HG02938 (cell line): ENCODE measurements at regions not wholly inside any gene's neighbourhood (a gene's known extent, or its start where the extent isn't known, plus 50 kb on each side); places are given as distances from the start of the nearest gene placed in this dataset.
"Not testable (repeated sequence)": the region's sequence is repeated elsewhere in the genome, so short reads cannot be mapped to it uniquely, and the experiment has no call there.

ENCODE experiments used
- ATAC-seq: cut with Tn5 transposase; IDR thresholded peaks from one replicate; pipeline ENCODE4 v1.9.1; 2021; ENCODE audit warnings: mild to moderate bottlenecking, moderate library complexity; ENCODE audit not compliant: unreplicated experiment

- ATAC-seq: no peak
Measured at GRCh38 chr2:142718576-142719155, 158.8 kb upstream of the KYNU start.

DNA sequence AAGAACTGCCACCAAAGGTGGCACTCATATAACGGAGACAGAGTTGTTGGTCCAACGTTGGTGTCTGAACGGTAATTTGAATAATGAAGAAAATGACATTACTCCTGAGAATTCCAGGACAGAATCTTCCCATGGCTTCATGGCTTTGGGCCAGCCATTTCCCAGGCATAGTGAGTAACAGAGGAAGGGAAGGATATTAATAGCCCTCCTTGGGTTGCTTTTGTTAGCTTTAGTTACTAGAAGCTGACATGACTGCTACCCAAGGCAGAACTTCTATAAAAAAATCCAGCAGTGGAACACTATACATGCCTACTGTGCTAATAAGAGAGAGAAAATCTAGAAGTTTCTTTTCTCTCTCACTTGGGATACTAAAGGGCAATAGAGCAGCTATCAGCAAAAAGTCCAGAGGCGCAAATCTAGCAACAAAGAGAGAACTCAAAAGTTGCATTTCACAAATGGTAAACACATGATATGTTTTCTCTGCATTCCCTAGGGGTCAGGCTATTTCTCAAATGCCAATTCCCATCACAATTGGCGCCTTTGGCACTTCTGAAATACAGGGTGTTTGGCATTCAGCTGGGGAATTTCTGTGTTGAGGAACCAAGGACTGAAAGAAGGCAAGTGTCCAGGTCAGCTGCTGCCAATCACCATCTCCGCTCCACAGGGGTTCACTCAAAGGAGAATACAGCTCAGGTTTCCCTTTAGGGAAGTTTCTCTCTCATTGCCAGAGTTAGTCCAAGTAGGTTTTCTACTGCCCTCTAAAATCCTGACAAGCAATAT, 160.8 kb upstream of the KYNU start:
- ATAC-seq: no peak

GRCh38 chr2:142714600-142714999, 162.9 kb upstream of the KYNU start:
- ATAC-seq: no peak

DNA sequence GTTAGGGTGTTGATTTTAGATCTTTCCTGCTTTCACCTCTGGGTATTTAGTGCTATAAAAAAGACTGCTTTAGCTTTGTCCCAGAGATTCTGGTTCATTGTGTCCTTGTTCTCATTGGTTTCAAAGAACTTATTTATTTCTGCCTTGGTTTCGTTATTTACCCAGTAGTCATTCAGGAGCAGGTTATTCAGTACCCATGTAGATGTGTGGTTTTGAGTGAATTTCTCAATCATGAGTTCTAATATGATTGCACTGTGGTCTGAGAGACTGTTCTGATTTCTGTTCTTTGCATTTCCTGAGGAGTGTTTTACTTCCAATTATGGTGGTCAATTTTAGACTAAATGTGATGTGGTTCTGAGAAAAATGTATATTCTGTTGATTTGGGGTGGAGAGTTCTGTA, 167.1 kb upstream of the KYNU start:
- no peak for ATAC-seq

DNA sequence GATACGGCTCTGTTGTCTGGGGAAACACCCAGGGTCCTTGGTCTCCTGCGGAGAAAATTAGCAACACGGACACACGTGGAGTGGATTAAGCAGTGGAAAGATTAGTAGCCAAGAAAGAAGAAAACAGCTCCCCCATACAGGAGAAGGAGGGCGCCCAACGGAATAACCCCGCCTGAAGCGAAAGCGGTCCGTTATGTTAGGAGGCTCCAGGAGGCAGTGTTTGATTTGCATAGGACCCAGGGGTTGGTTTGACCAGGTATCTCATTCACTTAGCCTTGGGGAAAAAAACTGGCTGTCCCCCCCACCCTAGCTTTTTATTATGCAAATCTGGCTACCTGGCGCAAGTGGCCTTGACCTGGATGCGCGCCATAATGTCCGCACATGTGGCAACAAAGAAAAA, 170.1 kb upstream of the KYNU start:
- ATAC-seq: no peak

DNA sequence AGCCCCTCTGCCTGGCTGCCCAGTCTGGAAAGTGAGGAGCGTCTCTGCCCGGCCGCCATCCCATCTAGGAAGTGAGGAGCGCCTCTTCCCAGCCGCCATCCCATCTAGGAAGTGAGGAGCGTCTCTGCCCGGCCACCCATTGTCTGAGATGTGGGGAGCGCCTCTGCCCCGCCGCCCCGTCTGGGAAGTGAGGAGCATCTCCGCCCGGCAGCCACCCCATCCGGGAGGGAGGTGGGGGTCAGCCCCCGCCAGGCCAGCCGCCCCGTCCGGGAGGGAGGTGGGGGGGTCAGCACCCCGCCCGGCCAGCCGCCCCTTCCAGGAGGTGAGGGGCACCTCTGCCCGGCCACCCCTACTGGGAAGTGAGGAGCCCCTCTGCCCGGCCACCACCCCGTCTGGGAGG, 175.1 kb upstream of the KYNU start:
- ATAC-seq: not testable (repeated sequence)

DNA sequence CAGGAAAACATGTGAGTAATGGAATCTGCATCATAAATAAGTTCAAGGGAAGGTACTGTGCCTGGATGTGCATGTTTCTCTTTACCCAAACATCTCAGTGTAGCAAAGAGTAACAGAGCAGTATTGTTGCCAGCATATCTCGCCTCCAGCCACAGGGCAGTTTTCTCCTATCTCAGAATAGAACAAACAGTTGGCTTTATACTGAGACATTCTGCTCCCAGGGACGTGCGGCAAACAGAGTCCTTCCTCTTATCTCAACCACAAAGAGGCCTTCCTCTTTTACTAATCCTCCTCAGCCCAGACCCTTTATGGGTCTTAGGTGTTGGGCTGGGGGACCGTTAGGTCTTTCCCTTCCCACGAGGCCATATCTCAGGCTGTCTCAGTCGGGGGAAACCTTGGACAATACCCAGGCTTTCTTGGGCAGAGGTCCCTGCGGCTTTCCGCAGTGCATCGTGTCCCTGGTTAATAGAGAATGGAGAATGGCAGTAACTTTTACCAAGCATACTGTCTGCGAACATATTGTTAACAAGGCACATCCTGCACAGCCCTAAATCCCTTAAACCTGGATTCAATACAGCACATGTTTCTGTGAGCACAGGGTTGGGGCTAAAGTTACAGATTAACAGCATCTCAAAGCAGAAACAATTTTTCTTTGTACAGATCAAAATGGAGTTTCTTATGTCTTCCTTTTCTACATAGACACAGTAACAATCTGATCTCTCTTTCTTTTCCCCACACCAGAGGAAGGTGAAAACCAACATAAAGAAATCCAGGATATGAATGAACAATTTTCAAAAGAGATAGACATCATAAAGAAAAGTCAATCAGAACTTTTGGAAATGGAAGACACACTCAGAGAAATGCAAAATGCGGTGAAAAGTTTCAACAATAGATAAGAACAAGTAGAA, 181.9 kb upstream of the KYNU start:
- not testable (repeated sequence) for ATAC-seq

DNA sequence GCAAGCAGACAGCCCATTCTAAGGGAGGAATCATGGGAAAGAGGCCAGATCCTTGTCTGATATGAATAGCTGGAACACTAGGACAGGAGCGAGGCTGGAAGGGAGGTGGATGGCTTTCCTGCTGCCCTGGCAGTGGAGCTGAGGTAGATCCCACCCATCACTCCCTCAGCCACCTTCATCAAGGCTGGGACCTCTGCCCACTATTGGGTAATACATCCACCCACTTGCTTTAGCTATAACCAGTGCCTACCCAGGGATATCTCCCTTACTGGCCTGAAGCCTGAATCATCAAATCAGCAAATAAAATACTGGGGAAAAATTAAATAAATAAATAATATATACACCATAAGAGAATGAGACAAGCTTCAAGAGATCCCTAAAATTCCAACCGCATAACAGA, 183.2 kb upstream of the KYNU start:
- no peak for ATAC-seq

DNA sequence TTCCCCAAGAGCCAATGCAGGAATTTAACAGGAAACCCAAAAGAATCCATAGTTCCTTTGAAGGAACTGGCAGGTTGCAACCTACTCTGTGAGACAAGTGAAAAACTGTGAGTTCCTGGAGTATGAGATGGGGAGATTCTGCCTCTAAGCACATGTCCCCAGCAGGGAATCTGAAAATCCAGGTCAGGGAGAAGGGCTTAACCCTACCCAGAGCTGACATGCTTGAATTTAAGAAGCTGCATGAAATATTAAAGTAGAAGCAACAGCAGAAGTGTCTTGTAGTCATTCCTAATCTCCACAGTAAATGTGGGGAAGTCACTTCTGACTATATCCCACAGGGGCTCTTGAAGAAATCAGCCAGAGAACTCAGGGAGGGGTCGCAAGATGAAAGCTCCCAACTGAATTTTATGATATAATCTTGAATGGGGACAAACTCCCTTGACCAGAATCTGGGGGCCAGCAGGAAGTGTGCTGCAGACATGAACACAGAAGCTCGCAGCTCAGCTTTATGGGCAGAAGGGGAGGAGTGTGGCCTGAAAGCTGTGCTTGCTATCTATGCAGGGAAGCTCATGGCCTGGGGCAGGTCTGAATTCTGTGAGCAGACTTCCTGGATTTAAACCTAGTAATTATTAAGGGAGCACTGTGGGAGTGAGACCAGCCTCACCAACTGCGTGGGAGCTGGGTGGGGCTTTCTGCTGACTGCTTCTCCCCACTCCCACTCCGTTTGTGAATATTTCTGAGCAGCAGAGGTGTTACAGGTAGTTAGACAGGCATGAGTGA, 184.1 kb upstream of the KYNU start:
- no peak for ATAC-seq

DNA sequence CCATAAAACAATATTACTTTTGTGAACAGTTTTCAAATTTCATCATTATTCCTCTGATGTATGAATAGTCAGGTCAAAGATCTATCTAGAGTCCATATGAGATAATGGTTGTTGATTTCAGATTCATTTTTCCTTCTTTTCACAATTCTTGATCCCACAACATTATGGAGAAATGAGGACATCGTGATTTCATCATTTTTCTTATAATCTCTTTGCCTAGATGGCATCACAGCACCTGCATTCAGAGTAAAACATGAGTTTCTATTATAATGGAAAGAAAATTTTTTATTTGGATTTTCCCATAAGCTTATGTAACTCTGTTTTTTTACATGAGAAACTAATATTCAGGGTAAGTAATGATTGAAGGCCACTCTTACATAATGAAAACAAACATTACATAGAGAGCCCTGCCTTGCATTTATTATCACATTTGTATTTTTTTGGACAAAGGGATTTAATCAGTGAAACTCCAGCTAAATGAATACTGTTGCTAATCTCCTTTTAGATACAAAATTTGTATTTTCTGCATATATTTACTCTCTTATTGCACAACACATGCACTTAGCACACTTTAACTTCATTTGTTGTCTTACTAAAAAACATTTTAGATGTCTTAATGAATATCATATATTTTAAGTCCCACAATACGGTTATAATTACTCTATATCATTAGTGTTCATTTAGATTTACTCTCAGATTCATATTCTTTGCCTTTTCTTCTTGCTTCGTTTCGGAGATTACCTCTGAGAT, 188.4 kb upstream of the KYNU start:
- no peak for ATAC-seq

DNA sequence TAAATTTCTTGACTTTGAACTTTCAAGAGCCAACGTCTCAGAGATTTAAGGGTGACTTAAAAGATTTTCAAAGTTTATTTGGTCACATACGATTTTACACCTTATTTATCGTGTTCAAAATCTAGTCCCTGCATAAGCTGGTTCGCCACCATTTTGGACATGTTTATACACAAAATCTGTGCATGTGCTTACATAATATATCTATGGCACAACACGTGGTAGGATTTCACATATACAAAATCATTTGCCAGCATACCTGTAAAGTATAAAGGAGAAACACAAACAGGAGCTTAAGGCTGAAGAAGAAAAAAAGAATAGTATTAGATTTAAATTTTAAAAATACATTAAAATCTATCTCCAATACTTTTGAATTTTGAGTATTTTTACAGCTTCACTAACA, 190.0 kb upstream of the KYNU start:
- no peak for ATAC-seq

DNA sequence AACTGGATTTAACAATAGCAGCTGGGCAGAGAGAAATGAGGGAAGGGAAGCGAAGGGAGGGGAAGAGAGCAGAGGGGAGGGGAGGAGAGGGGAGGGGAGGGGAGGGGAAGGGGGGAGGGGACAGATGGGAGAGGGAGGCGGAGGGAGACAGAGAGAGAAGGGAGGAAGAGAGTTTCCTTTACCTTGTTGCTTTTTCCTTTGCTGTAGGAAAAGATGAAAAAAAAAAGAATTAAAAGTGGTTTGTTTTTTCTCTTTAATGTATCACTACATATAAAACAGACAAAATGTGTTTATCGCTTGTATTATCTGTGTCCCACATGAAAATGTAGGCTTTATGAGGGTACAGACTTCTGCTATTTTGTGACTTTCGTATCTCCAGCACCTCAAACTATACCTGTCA, 190.4 kb upstream of the KYNU start:
- ATAC-seq: no peak

GRCh38 chr2:142684667-142685066, 192.8 kb upstream of the KYNU start:
- no peak for ATAC-seq

- no peak for ATAC-seq
Measured at GRCh38 chr2:142682528-142682927, 194.9 kb upstream of the KYNU start.

DNA sequence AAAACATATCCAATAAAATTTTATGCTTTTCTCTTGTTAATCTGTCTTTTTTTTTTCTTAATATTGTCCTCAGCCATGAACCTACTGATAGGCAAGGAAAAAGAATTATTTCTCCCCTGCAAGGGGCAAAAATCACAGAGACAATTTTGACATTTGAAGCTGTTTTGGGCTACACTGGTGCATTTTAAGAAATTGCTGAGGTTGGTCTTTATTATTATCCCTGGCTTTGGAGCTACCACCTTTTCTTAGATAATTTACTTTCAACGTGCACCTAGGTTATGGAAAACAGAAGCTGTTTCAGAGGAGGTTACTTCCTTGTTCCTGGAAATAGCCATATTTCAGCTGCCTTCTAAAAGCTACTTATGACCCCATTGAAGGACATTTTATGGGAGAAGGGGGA, 195.5 kb upstream of the KYNU start:
- ATAC-seq: no peak

DNA sequence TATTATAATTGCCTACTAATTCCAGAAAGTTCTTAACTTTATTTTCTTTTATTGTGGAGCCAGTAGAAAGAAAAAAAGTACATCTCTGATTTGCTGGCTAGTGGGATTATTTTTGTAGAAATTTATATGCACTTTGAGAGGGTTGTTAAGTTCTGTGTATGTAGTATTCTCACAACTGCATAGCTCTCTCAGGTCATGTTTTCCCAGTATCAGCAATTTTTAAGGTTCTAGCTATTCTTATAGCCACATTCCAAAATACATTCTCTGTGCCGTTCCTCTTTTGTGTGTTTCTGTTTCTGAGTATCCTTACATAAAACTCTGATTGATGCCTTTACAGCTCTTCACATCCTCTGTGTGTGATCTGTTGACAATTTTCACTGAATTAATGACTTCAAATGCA, 199.3 kb upstream of the KYNU start:
- no peak for ATAC-seq

DNA sequence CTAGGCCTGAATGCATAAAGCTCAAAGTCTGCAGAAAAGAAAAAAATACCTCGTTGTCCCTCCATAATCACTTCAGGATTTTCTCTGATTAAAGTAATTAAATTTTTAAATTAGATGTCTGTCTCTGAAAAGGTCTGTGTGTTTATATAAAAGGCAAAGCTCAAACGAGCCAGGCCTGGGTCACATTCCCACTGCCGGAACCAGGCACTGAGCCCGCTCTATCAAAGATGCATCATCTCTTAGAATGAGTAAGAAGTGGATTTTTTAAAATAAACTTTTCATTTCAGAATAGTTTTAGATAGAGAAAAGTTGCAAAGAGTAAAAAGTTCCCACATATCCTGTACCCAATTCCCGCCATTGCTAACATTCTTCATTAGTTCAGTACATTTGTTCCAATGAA, 202.1 kb upstream of the KYNU start:
- no peak for ATAC-seq

- no peak for ATAC-seq
Measured at GRCh38 chr2:142673836-142674235, 203.6 kb upstream of the KYNU start.

DNA sequence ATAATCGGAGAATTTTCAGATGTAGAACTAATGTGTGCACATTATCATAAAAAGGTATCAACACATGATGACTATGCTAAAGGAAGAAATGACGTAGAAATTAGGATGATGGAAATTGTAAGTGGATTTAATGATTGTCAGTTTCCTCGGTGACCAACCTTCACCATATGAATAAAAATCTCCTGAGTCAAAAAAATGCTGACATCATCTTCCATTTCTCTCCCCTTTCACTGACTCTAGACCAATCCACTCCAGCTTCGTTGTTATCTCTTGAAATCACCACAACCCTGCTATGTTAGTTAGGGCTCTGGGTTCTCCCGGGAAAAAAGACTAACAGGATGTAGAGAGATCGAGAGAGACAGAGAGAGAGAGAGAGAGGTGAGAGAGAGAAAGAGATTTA, 204.8 kb upstream of the KYNU start:
- no peak for ATAC-seq

DNA sequence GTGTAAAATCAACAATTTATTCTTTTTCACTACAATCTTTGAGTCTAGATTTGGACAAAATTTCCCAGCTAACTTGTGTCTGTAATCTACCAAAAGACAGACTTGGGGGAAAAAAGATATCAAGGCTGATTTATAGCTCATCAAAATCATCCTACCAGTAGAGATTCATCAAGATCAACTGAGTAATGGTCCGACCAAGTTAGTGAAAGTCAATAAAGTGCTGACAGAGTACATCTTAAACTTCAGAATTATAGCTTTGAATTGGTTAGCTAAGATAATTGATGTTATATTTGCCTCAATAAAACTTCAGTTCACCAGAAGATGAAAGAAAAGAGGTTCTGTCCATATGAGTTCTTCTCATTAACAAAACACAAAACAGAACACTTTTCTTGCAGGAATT, 207.1 kb upstream of the KYNU start:
- no peak for ATAC-seq
